CD14-positive monocyte (primary cell): ENCODE measurements at regions not wholly inside any gene's neighbourhood (a gene's known extent, or its start where the extent isn't known, plus 50 kb on each side); places are given as distances from the start of the nearest gene placed in this dataset.

Experiments
- DNase-seq, 3 donors: peaks; one replicate each; pipeline ENCODE4 v3.0.0-alpha.2; 2011 to 2022
- H2AFZ ChIP-seq: 2 replicates; pipeline ENCODE4 v1.6.0; 2012; ENCODE audit warnings: mild to moderate bottlenecking, low read depth, low read length, inconsistent platforms; ENCODE audit not compliant: insufficient read depth, poor library complexity, severe bottlenecking
- H3K27ac ChIP-seq, 2 donors: 1 replicate in 1 of 2; 2 replicates in 1 of 2; pipeline ENCODE4 v1.5.1; 2012 to 2013; ENCODE audit warnings: low read length in 2 of 2, control low read depth in 1 of 2, inconsistent platforms in 1 of 2, low read depth in 1 of 2, mild to moderate bottlenecking in 1 of 2
- H3K27me3 ChIP-seq, 2 donors: one replicate each; pipeline versions ENCODE4 v1.6.0 to v1.6.1; 2011 to 2013; ENCODE audit warnings: low read length in 2 of 2; ENCODE audit not compliant: control insufficient read depth in 2 of 2, insufficient read depth in 2 of 2
- H3K36me3 ChIP-seq, 2 donors: replicated peaks in 1 of 2; 1 replicate in 1 of 2; 2 replicates in 1 of 2; pipeline versions ENCODE4 v1.5.1 to v1.6.1; 2012 to 2013; ENCODE audit warnings: low read length in 2 of 2, control low read depth in 1 of 2, inconsistent platforms in 1 of 2, mild to moderate bottlenecking in 1 of 2; ENCODE audit not compliant: insufficient read depth in 2 of 2, control insufficient read depth in 1 of 2
- H3K4me1 ChIP-seq, 2 donors: 1 replicate in 1 of 2; 2 replicates in 1 of 2; pipeline versions ENCODE4 v1.5.1 to v1.6.1; 2012 to 2013; ENCODE audit warnings: low read length in 2 of 2, control low read depth in 1 of 2, inconsistent platforms in 1 of 2, mild to moderate bottlenecking in 1 of 2, moderate library complexity in 1 of 2; ENCODE audit not compliant: insufficient read depth in 2 of 2, control insufficient read depth in 1 of 2
- H3K4me2 ChIP-seq: replicated peaks from 2 replicates; pipeline ENCODE3; 2012; ENCODE audit warnings: low read length, moderate library complexity, mild to moderate bottlenecking; ENCODE audit not compliant: poor library complexity, severe bottlenecking; ENCODE audit errors: extremely low read depth
- H3K4me3 ChIP-seq, 3 experiments: fragments of 200-600 bp in 1 of 3; sonication (generic) in 1 of 3; replicated peaks in 1 of 3; 1 replicate in 2 of 3; 2 replicates in 1 of 3; pipeline ENCODE4 v1.5.1; 2011 to 2013; ENCODE audit warnings: low read length in 3 of 3, mild to moderate bottlenecking in 3 of 3, control low read depth in 2 of 3, low read depth in 2 of 3, inconsistent platforms in 1 of 3, moderate library complexity in 1 of 3
- H3K79me2 ChIP-seq: 2 replicates; pipeline ENCODE4 v1.6.0; 2012; ENCODE audit warnings: mild to moderate bottlenecking, control low read depth, inconsistent platforms, low read length, moderate library complexity; ENCODE audit not compliant: insufficient read depth
- H3K9ac ChIP-seq: 2 replicates; pipeline ENCODE4 v1.6.0; 2017; ENCODE audit warnings: low read length, mild to moderate bottlenecking; ENCODE audit not compliant: insufficient read depth, poor library complexity, severe bottlenecking
- H3K9me3 ChIP-seq, 2 donors: replicated peaks in 1 of 2; 1 replicate in 1 of 2; 2 replicates in 1 of 2; pipeline versions ENCODE4 v1.5.1 to v1.6.1; 2012 to 2013; ENCODE audit warnings: low read length in 2 of 2, control low read depth in 1 of 2; ENCODE audit not compliant: control insufficient read depth in 1 of 2, insufficient read depth in 1 of 2
- H4K20me1 ChIP-seq: 2 replicates; pipeline ENCODE4 v1.6.0; 2012; ENCODE audit warnings: mild to moderate bottlenecking, low read length, control low read depth, moderate library complexity; ENCODE audit not compliant: insufficient read depth
- H3K27ac Mint-ChIP-seq, 7 donors: one replicate each; pipeline ENCODE4 v1.8.0; 2020; ENCODE audit warnings: mild to moderate bottlenecking in 7 of 7, mixed read lengths in 7 of 7, moderate library complexity in 6 of 7, inconsistent platforms in 2 of 7
- H3K27me3 Mint-ChIP-seq, 3 donors: one replicate each; pipeline ENCODE4 v1.8.0; 2021 to 2022; ENCODE audit warnings: low read depth in 3 of 3, mild to moderate bottlenecking in 3 of 3, mixed read lengths in 3 of 3, moderate library complexity in 3 of 3, inconsistent platforms in 1 of 3
- H3K36me3 Mint-ChIP-seq, 2 donors: one replicate each; pipeline ENCODE4 v1.8.0; 2020; ENCODE audit warnings: mixed read lengths in 2 of 2, inconsistent platforms in 1 of 2, mild to moderate bottlenecking in 1 of 2
- H3K4me1 Mint-ChIP-seq: one replicate; pipeline ENCODE4 v1.8.0; 2020; ENCODE audit warnings: mild to moderate bottlenecking, mixed read lengths
- H3K4me3 Mint-ChIP-seq, 2 donors: one replicate each; pipeline ENCODE4 v1.8.0; 2020; ENCODE audit warnings: mild to moderate bottlenecking in 2 of 2, mixed read lengths in 2 of 2, moderate library complexity in 1 of 2
- H3K9me3 Mint-ChIP-seq, 7 donors: one replicate each; pipeline ENCODE4 v1.8.0; 2020 to 2022; ENCODE audit warnings: mixed read lengths in 7 of 7, mild to moderate bottlenecking in 6 of 7, moderate library complexity in 6 of 7, inconsistent platforms in 2 of 7
- CTCF ChIP-seq: fragments of 200-600 bp; IDR thresholded peaks from one replicate; pipeline ENCODE4 v1.8.0; 2022; ENCODE audit warnings: antibody characterized with exemption, mild to moderate bottlenecking
- WGBS: methylation state at CpG from one replicate; pipeline ENCODE4 v1.1.5; 2013; ENCODE audit warnings: missing lambda C conversion rate; ENCODE audit not compliant: insufficient coverage; 5-methylcytosine and 5-hydroxymethylcytosine counted together
- intact Hi-C, 2 donors: fragments of 100-400 bp; cut with micrococcal nuclease; formaldehyde crosslinking; loops; one replicate each; pipeline versions ENCODE4 v1.15.0 to v1.15.1; 2023

- peak overlapping the region in 1 of 7 donors; percentile 68 for H3K27ac Mint-ChIP-seq
- H3K4me3 Mint-ChIP-seq = no peak overlapping the region
- Histone ChIP-seq H3K9ac (no peak overlapping the region), H3K4me1 (no peaks in the 10 kb centered on the region), H3K27ac (no peak overlapping the region), H3K9me3 (peaks cover 8 to 10% of the 10 kb centered on the region in 2 donors), H3K4me2 (no peak overlapping the region), H3K36me3 (no peaks in the 10 kb centered on the region), H3K27me3 (no peaks in the 10 kb centered on the region), H2AFZ (no peak overlapping the region), H4K20me1 (no peaks in the 10 kb centered on the region), H3K4me3 (no peak overlapping the region), H3K79me2 (no peaks in the 10 kb centered on the region)
- intact Hi-C loops = loop anchor here in 1 of 2 donors (5.0 kb wide), 1 partner anchor 151 kb away; no protein-coding TSS in a partner anchor
- no peaks in the 10 kb centered on the region for H3K36me3 Mint-ChIP-seq
- 96% methylated on average over 11 of the region's 15 CpGs for WGBS
- H3K4me1 Mint-ChIP-seq = peaks cover 4% of the 10 kb centered on the region
- H3K9me3 Mint-ChIP-seq = peaks cover 0 to 14% (median 7%) of the 10 kb centered on the region in 7 donors
- peaks cover 0 to 8% (median 4%) of the 10 kb centered on the region in 3 donors for H3K27me3 Mint-ChIP-seq
- no peak for TF ChIP-seq CTCF
- no peak for DNase-seq
Measured at GRCh38 chr1:229758101-229759036, 132.3 kb downstream of the URB2 start.

GRCh38 chr1:229759037-229759435 lies 133.0 kb downstream of the URB2 start:
- Histone ChIP-seq H2AFZ (no peak overlapping the region), H3K9me3 (peaks cover 8 to 10% of the 10 kb centered on the region in 2 donors), H3K79me2 (no peaks in the 10 kb centered on the region), H3K4me1 (no peaks in the 10 kb centered on the region), H4K20me1 (no peaks in the 10 kb centered on the region), H3K4me2 (no peak overlapping the region), H3K27me3 (no peaks in the 10 kb centered on the region), H3K9ac (no peak overlapping the region), H3K4me3 (no peak overlapping the region), H3K27ac (no peak overlapping the region), H3K36me3 (no peaks in the 10 kb centered on the region)
- H3K36me3 Mint-ChIP-seq = no peaks in the 10 kb centered on the region
- H3K4me1 Mint-ChIP-seq = peaks cover under 1% of the 10 kb centered on the region
- H3K27me3 Mint-ChIP-seq = peaks cover 0 to 5% (median 4%) of the 10 kb centered on the region in 3 donors
- DNase-seq = no peak
- intact Hi-C loops = loop anchor here in 1 of 2 donors (5.0 kb wide), 1 partner anchor 152 kb away; no protein-coding TSS in a partner anchor
- H3K9me3 Mint-ChIP-seq = peaks cover 0 to 14% (median 7%) of the 10 kb centered on the region in 7 donors
- no peak for TF ChIP-seq CTCF
- no peak overlapping the region for H3K27ac Mint-ChIP-seq
- WGBS = 92% methylated on average over 4 of the region's 5 CpGs
- no peak overlapping the region for H3K4me3 Mint-ChIP-seq
